Retina (tissue), 1 donor: ENCODE measurements at regions not wholly inside any gene's neighbourhood (a gene's known extent, or its start where the extent isn't known, plus 50 kb on each side); places are given as distances from the start of the nearest gene placed in this dataset.
"Not testable (repeated sequence)": the region's sequence is repeated elsewhere in the genome, so short reads cannot be mapped to it uniquely, and the experiment has no call there.

Source experiments
- DNase-seq: peaks from one replicate; pipeline ENCODE4 v3.0.0-alpha.2; 2016

DNA sequence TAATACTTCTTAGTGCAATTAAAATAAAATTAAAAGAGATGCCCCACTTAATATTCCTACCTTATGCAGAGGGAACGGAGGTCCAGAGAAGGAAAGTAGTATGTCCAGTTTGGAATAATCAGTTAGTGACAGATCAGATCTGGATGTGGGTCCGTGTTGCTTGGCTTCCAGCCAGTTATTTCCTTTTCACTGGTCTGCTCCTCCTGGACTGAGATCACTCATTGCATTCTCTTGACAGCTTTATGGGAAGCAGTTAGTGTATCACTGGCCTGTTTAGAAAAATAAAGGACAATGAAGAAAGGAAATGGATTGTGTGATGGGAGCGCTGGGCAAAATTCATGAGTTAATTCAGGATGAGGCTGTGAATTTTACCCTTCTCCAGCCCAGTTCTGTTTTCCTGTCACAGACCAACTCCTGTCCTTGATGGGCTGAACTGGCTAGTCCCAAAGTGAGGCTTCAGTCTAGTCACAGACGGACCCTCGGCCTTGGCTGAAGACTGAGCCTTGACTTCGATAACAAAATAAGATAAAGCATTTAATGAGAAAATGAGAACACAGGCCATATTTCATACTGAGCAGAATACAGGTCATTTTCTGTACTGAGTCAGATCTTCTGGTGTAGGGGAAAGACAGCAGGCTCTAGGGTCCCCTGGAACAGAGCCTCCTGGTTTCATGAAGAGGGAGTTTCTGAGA is 85.2 kb upstream of the TRABD2B start:
- DNase-seq: no peak

DNA sequence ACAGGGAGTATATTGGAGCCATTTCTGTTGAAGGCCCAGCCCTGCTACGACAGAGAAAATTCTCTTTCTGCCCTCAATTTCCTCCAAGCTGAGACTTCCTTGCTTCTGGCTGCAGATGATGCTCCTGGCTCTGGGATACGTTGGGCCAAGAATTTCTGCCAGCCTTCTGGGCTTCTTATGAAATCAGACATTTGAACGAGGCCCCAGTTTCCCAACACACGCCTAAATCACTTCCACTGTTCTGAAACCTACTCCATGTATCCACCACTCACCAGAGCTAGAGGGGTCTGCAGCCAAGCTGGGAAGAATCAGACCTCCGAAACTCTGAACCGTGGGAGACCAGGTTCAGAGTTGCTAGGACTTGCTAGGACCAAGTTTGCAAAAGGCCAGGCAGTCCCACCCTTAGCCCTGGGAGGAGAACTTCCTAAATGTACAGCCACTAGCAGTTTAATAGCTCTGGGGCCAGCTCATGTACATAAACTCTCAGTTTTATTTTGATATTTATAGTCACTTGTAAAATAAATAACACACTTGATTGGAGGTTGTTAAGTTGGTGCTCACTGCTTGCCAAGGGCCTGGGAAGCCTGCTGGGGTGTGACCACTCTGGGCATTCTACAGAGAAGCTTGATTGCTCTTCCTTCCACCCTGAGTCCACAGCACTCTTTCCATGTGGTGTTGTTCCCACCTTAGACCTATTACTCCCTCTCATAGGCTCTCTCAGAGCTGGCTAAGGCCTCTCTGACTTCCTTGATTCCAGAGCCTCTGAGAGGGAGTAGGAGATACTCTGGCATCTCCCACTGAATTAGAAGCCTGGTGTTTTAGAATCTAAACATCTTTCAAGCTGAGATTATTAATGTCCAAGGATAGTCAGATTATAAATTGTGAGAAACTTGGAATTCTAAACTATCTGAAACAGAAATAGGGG is 83.4 kb upstream of the TRABD2B start:
- DNase-seq: no peak

DNA sequence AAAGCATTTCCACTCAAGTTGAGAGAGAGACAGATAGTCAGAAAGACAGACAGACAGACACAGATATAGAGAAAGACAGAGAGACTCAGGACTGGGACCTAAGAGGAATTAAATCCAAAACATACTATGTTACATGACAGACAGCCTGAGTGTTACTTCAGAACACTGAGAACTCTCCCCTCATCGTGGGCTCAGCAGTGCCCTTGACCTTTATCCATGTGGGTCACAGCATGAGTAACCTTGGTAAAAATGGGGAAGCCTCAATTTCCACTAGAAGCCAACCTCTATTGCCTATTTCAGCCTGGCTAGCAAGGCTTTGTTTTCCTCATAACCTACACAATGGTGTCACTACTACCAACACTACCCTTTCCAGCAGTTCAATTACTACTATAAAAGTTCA is 81.9 kb upstream of the TRABD2B start:
- no peak for DNase-seq

DNA sequence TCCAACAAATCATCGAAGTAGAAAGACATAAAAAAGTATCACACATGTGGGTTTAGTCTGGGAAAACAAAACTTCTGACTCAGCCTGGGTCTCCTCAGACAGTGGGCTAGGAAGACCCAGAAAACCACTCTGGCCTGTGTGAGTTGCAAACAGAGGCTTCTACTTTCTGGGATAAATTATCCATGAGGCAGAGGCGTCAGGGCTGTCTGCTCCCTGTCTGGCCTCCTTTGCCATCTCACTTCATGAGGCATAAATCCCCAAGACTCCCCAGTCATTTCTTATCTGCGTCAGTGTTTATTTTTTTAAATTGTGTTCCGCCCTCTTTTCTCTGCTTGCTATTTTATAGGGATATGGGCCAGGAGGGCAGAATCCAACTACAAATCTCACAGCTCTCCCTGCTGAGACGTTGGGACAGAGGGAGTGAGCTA is 80.6 kb upstream of the TRABD2B start:
- no peak for DNase-seq

GRCh38 chr1:48076017-48076416 is 78.8 kb upstream of the TRABD2B start:
- DNase-seq: no peak

GRCh38 chr1:48073798-48074530 is 76.8 kb upstream of the TRABD2B start:
- DNase-seq: no peak

DNA sequence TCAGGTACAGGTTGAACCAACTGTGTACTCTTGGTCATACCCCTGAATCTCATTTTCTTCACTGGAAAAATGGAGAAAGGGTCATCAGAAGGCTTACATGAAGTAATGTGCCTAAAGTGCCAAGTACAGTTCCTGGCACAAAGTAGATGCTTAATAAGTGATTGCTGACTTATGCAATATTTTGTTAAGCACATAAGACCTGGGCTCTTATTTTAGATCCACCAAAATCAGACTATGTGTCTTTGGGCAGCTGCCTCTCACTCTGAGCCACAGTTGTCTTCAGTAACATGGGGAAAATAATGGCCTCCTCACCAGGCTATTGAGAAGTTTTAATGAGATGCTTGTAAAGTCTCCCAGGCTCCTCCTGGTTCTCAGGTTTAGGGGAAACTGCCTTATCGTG is 74.3 kb upstream of the TRABD2B start:
- DNase-seq: no peak

GRCh38 chr1:48070396-48070750 is 73.2 kb upstream of the TRABD2B start:
- no peak for DNase-seq

- DNase-seq: no peak
Observed at GRCh38 chr1:48069662-48070395, 72.6 kb upstream of the TRABD2B start.

DNA sequence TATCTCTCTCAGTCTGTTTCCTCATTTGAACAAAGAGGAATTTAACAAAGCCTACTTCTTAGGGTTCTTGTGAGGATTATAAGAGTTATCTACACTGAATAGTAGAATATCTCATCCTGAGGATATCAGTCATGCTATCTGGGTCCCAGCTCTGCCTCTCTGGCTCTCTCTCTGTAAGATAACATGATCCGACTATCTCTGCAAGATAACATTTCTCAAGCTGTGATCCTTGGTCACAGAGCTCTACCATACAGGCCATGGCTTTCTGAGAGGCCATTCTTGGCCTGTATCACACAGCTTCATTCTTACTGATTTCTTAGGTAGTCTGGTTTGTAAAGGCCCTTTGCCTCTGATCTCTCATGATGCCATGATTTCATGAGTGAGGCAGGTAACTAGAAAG is 71.0 kb upstream of the TRABD2B start:
- no peak for DNase-seq

DNA sequence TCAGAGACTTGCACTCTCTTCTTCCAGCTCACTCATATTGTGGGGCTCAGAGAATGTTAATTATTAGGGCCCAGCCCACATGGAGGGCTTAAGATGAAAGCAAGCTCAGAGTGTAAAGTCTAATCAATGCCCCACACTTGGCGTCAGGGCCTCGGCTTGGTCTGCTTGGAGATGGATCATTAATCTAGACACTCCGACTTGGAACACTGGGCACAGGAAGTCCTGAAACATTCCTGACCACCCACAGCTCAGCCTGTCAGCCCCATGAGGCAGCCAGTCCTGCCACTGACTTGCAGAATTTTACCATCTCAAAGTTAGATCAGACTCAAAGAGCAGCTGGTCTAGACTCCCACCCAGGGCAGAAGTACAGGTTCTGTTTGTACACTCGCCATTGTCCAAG is 69.8 kb upstream of the TRABD2B start:
- DNase-seq: no peak

DNA sequence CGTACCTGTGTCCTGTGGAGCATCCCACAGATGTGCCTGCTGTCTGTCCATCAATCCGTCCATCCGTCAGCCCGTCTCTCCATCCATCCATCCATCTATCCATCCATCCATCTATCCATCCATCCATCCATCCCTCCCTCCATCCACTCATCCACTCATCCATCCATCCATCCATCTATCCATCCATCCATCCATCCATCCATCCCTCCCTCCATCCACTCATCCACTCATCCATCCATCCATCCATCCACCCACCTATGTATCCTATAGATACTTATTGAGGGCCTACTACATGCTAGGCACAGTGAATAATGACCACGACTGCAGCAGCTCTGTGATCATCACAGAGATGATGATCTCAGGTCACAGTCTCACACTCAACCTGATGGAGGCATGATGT is 67.5 kb upstream of the TRABD2B start:
- not testable (repeated sequence) for DNase-seq

GRCh38 chr1:48062353-48062752 is 65.2 kb upstream of the TRABD2B start:
- no peak for DNase-seq

- DNase-seq: peak; percentile 65
Observed at GRCh38 chr1:48061162-48062136, 64.3 kb upstream of the TRABD2B start.

GRCh38 chr1:48059289-48059688 is 62.1 kb upstream of the TRABD2B start:
- no peak for DNase-seq

- DNase-seq: no peak
Observed at GRCh38 chr1:48058135-48059025, 61.2 kb upstream of the TRABD2B start.

GRCh38 chr1:48057249-48057648 is 60.1 kb upstream of the TRABD2B start:
- no peak for DNase-seq

GRCh38 chr1:48055876-48056764 is 58.9 kb upstream of the TRABD2B start:
- no peak for DNase-seq

- DNase-seq: no peak
Observed at GRCh38 chr1:48054232-48054631, 57.0 kb upstream of the TRABD2B start.

DNA sequence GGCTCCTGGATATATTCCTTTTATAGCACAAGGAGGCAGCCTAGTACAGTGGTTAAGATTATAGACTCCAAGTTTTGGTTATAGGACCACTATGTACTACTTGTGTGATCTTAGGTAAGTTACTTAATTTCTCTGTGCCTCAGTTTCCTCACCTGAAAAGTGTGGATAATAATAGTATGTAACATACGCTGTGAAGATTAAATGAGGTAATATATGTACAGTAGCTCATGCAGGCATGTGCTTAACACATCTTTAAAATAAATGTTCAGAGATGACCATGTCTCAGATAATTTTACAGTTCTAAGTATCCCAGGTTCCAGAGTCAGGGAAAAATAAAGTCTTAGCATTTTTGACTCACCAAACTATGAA is 55.7 kb upstream of the TRABD2B start:
- no peak for DNase-seq
